GM21515 (cell line): ENCODE measurements at regions not wholly inside any gene's neighbourhood (a gene's known extent, or its start where the extent isn't known, plus 50 kb on each side); places are given as distances from the start of the nearest gene placed in this dataset.
A peak's percentile ranks its signal among the peaks of the same experiment; 100 is the strongest.

ENCODE experiments used
- ATAC-seq: cut with Tn5 transposase; IDR thresholded peaks from one replicate; pipeline ENCODE4 v1.9.1; 2021; ENCODE audit not compliant: unreplicated experiment

GRCh38 chr1:58430421-58431275 lies 115.9 kb downstream of the OMA1 start:
- ATAC-seq, result no peak

- ATAC-seq, result no peak
These were observed 119.6 kb downstream of the OMA1 start for GRCh38 chr1:58426918-58427317.

GRCh38 chr1:58422436-58422835 lies 124.1 kb downstream of the OMA1 start:
- no peak for ATAC-seq

GRCh38 chr1:58418283-58419228 lies 128.0 kb downstream of the OMA1 start:
- no peak for ATAC-seq

- ATAC-seq, result no peak
These were observed 134.4 kb downstream of the OMA1 start for GRCh38 chr1:58412071-58412580.

GRCh38 chr1:58409890-58410289 lies 136.6 kb downstream of the OMA1 start:
- no peak for ATAC-seq

- no peak for ATAC-seq
These were observed 137.2 kb downstream of the OMA1 start for GRCh38 chr1:58409336-58409735.

- no peak for ATAC-seq
These were observed 140.0 kb downstream of the OMA1 start for GRCh38 chr1:58406301-58407071.

- ATAC-seq, result no peak
These were observed 140.9 kb downstream of the OMA1 start for GRCh38 chr1:58405660-58406059.

- no peak for ATAC-seq
These were observed 142.6 kb downstream of the OMA1 start for GRCh38 chr1:58403894-58404293.

- no peak for ATAC-seq
These were observed 144.1 kb downstream of the OMA1 start for GRCh38 chr1:58402444-58402843.

- no peak for ATAC-seq
These were observed 144.5 kb downstream of the OMA1 start for GRCh38 chr1:58401991-58402390.

- ATAC-seq, result no peak
These were observed 147.3 kb downstream of the OMA1 start for GRCh38 chr1:58399176-58399575.

GRCh38 chr1:58398714-58399113 lies 147.8 kb downstream of the OMA1 start:
- ATAC-seq, result no peak

- ATAC-seq, result no peak
These were observed 149.2 kb downstream of the OMA1 start for GRCh38 chr1:58397187-58397820.

GRCh38 chr1:58396150-58396549 lies 150.4 kb downstream of the OMA1 start:
- no peak for ATAC-seq

GRCh38 chr1:58395355-58395754 lies 151.2 kb downstream of the OMA1 start:
- ATAC-seq, result no peak

- peak; percentile 56 for ATAC-seq
These were observed 154.4 kb downstream of the OMA1 start for GRCh38 chr1:58392083-58392482.

- ATAC-seq, result no peak
These were observed 155.0 kb downstream of the OMA1 start for GRCh38 chr1:58391514-58391913.

GRCh38 chr1:58391056-58391455 lies 155.5 kb downstream of the OMA1 start:
- ATAC-seq, result no peak
